Neural cell (in vitro differentiated cells): ENCODE measurements at regions not wholly inside any gene's neighbourhood (a gene's known extent, or its start where the extent isn't known, plus 50 kb on each side); places are given as distances from the start of the nearest gene placed in this dataset.

Experiments
- H2AFZ ChIP-seq: fragments of 200-600, 300-800 bp; sonication (generic), shearing (Covaris generic); 2 replicates; pipeline ENCODE4 v1.6.0; 2014; ENCODE audit warnings: low read depth, mild to moderate bottlenecking, antibody characterized with exemption, low read length, moderate library complexity
- H3F3A ChIP-seq: fragments of 200-600 bp; shearing (Covaris generic); 2 replicates; pipeline ENCODE4 v1.6.1; 2016; ENCODE audit warnings: mild to moderate bottlenecking, moderate library complexity, mixed read lengths, antibody characterized with exemption, low read length; ENCODE audit not compliant: insufficient read depth, poor library complexity, severe bottlenecking
- H3K27ac ChIP-seq: fragments of 200-600, 300-800 bp; sonication (generic), shearing (Covaris generic); 2 replicates; pipeline ENCODE4 v1.5.1; 2014; ENCODE audit warnings: mild to moderate bottlenecking, low read length, moderate library complexity
- H3K27me3 ChIP-seq: fragments of 300-800, 200-600 bp; sonication (generic), shearing (Covaris generic); 2 replicates; pipeline ENCODE4 v1.6.0; 2014; ENCODE audit warnings: mild to moderate bottlenecking, low read depth, low read length, moderate library complexity; ENCODE audit not compliant: insufficient read depth
- H3K36me3 ChIP-seq: fragments of 300-800, 200-600 bp; sonication (generic), shearing (Covaris generic); 2 replicates; pipeline ENCODE4 v1.5.1; 2014; ENCODE audit warnings: mild to moderate bottlenecking, antibody characterized with exemption, low read length, moderate library complexity; ENCODE audit not compliant: insufficient read depth
- H3K4me2 ChIP-seq: fragments of 300-800, 200-600 bp; sonication (generic), shearing (Covaris generic); 2 replicates; pipeline ENCODE4 v1.6.0; 2014; ENCODE audit warnings: mild to moderate bottlenecking, low read length
- H3K4me3 ChIP-seq: fragments of 300-800, 200-600 bp; sonication (generic), shearing (Covaris generic); 2 replicates; pipeline ENCODE4 v1.5.1; 2014; ENCODE audit warnings: mild to moderate bottlenecking, low read length, moderate library complexity
- H3K79me2 ChIP-seq: fragments of 200-600 bp; shearing (Covaris generic); replicated peaks from 2 replicates; pipeline ENCODE4 v1.6.0; 2014; ENCODE audit warnings: mild to moderate bottlenecking, low read length, moderate library complexity; ENCODE audit not compliant: insufficient read depth
- H3K9ac ChIP-seq: fragments of 300-800, 200-600 bp; sonication (generic), shearing (Covaris generic); 2 replicates; pipeline ENCODE4 v1.6.1; 2016; ENCODE audit warnings: mild to moderate bottlenecking, low read length, mixed read lengths
- H3K9me2 ChIP-seq: fragments of 200-600 bp; shearing (Covaris generic); 2 replicates; pipeline ENCODE4 v1.6.1; 2016; ENCODE audit warnings: mild to moderate bottlenecking, low read length, mixed read lengths; ENCODE audit not compliant: insufficient read depth
- H3K9me3 ChIP-seq: fragments of 200-600, 300-800 bp; sonication (generic), shearing (Covaris generic); 2 replicates; pipeline ENCODE4 v1.6.1; 2016; ENCODE audit warnings: mild to moderate bottlenecking, mixed run types, low read length, moderate library complexity, mixed read lengths
- H4K20me1 ChIP-seq: fragments of 200-600 bp; shearing (Covaris generic); 2 replicates; pipeline ENCODE4 v1.6.1; 2016; ENCODE audit warnings: mild to moderate bottlenecking, mixed run types; ENCODE audit not compliant: insufficient read depth
- EP300 ChIP-seq: fragments of 450-650 bp; conservative IDR thresholded peaks from 2 replicates; pipeline ENCODE4 v1.6.1; 2014; ENCODE audit warnings: antibody characterized with exemption, mild to moderate bottlenecking, moderate library complexity; ENCODE audit not compliant: poor library complexity, severe bottlenecking
- EZH2 ChIP-seq: fragments of 200-600, 300-800 bp; shearing (Covaris generic), sonication (generic); IDR thresholded peaks from 2 replicates; pipeline ENCODE4 v1.6.1; 2014; ENCODE audit warnings: antibody characterized with exemption, low read length, borderline replicate concordance, mild to moderate bottlenecking; ENCODE audit not compliant: insufficient read depth, poor library complexity, severe bottlenecking
- MXI1 ChIP-seq: fragments of 450-650 bp; conservative IDR thresholded peaks from 2 replicates; pipeline ENCODE4 v1.6.1; 2014; ENCODE audit warnings: antibody characterized with exemption, mild to moderate bottlenecking; ENCODE audit not compliant: poor library complexity, severe bottlenecking
- POLR2AphosphoS5 ChIP-seq: IDR thresholded peaks from 2 replicates; pipeline ENCODE4 v1.6.1; 2012
- RAD21 ChIP-seq: fragments of 450-650 bp; conservative IDR thresholded peaks from 2 replicates; pipeline ENCODE4 v1.6.1; 2014; ENCODE audit warnings: antibody characterized with exemption, mild to moderate bottlenecking, moderate library complexity
- SMC3 ChIP-seq: fragments of 450-650 bp; conservative IDR thresholded peaks from 2 replicates; pipeline ENCODE4 v1.6.1; 2014; ENCODE audit warnings: antibody characterized with exemption, mild to moderate bottlenecking, moderate library complexity; ENCODE audit not compliant: poor library complexity
- TAF1 ChIP-seq: IDR thresholded peaks from 2 replicates; pipeline ENCODE4 v1.6.1; 2012; ENCODE audit warnings: low read depth
- TF ChIP-seq, protein P1 (sequence below): IDR thresholded peaks from 2 replicates; pipeline ENCODE4 v1.6.1; 2012; ENCODE audit warnings: borderline replicate concordance
- TF ChIP-seq, protein P2 (sequence below): fragments of 450-650 bp; IDR thresholded peaks from 2 replicates; pipeline ENCODE4 v1.5.1; 2014; ENCODE audit warnings: antibody characterized with exemption, mild to moderate bottlenecking, moderate library complexity; ENCODE audit not compliant: poor library complexity, severe bottlenecking

DNA sequence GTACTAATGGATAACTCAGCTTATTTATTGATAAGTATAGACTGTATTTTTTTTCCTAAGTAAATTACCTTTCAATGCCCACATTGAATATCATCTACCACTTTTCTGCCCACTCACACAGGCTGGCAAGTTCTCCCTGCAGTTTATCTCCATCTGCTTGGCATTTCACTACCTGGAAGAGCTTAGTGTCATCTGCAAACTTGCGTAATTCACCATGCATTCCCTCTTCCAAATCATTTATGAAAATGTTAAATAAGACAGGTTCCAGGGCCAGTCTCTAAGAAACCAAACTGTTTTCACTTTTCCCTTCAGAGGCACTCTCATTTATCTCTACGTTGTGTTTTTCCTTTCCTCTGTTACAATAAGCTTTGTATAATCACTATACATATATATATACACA is 1076.6 kb downstream of the IGSF11 start:
- H3K9me3 ChIP-seq: no peaks in the 10 kb centered on the region

DNA sequence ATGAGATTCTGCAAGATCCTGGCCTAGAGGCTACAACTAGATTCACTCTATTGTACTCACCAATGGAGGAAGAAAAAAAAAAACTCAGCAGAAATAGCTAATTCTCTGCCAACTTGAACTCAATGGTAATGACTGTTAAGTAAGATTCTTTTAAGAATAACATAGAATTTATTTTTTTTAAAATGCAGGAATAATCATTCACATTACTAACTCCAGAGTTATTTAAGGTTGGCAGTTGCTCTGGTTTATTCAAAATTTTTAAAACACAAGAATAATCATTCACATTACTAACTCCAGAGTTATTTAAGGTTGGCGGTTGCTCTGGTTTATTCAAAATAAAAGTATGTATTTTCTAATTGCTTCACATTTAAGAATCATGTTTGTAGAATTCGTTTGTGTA is 1071.9 kb downstream of the IGSF11 start:
- Histone ChIP-seq H3K27ac (no peak overlapping the region), H3K79me2 (no peaks in the 10 kb centered on the region), H3K36me3 (no peaks in the 10 kb centered on the region), H3K4me2 (no peak overlapping the region), H3F3A (no peaks in the 10 kb centered on the region), H4K20me1 (no peaks in the 10 kb centered on the region), H3K9me2 (no peaks in the 10 kb centered on the region), H3K9ac (no peak overlapping the region), H3K4me3 (no peak overlapping the region), H3K27me3 (no peaks in the 10 kb centered on the region), H2AFZ (no peak overlapping the region), H3K9me3 (no peaks in the 10 kb centered on the region)
- TF ChIP-seq MXI1 (no peak), POLR2AphosphoS5 (no peak), EZH2 (no peak), SMC3 (no peak), EP300 (no peak), TAF1 (no peak)
- TF ChIP-seq, protein P1, sequence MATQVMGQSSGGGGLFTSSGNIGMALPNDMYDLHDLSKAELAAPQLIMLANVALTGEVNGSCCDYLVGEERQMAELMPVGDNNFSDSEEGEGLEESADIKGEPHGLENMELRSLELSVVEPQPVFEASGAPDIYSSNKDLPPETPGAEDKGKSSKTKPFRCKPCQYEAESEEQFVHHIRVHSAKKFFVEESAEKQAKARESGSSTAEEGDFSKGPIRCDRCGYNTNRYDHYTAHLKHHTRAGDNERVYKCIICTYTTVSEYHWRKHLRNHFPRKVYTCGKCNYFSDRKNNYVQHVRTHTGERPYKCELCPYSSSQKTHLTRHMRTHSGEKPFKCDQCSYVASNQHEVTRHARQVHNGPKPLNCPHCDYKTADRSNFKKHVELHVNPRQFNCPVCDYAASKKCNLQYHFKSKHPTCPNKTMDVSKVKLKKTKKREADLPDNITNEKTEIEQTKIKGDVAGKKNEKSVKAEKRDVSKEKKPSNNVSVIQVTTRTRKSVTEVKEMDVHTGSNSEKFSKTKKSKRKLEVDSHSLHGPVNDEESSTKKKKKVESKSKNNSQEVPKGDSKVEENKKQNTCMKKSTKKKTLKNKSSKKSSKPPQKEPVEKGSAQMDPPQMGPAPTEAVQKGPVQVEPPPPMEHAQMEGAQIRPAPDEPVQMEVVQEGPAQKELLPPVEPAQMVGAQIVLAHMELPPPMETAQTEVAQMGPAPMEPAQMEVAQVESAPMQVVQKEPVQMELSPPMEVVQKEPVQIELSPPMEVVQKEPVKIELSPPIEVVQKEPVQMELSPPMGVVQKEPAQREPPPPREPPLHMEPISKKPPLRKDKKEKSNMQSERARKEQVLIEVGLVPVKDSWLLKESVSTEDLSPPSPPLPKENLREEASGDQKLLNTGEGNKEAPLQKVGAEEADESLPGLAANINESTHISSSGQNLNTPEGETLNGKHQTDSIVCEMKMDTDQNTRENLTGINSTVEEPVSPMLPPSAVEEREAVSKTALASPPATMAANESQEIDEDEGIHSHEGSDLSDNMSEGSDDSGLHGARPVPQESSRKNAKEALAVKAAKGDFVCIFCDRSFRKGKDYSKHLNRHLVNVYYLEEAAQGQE: no peak
- TF ChIP-seq, protein P2, sequence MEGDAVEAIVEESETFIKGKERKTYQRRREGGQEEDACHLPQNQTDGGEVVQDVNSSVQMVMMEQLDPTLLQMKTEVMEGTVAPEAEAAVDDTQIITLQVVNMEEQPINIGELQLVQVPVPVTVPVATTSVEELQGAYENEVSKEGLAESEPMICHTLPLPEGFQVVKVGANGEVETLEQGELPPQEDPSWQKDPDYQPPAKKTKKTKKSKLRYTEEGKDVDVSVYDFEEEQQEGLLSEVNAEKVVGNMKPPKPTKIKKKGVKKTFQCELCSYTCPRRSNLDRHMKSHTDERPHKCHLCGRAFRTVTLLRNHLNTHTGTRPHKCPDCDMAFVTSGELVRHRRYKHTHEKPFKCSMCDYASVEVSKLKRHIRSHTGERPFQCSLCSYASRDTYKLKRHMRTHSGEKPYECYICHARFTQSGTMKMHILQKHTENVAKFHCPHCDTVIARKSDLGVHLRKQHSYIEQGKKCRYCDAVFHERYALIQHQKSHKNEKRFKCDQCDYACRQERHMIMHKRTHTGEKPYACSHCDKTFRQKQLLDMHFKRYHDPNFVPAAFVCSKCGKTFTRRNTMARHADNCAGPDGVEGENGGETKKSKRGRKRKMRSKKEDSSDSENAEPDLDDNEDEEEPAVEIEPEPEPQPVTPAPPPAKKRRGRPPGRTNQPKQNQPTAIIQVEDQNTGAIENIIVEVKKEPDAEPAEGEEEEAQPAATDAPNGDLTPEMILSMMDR: no peak

More for the DNA sequence above, 1076.6 kb downstream of the IGSF11 start:
- Histone ChIP-seq H2AFZ (no peak overlapping the region), H3K27ac (no peak overlapping the region), H3F3A (no peaks in the 10 kb centered on the region), H3K4me2 (no peak overlapping the region), H3K36me3 (no peaks in the 10 kb centered on the region), H3K9me2 (no peaks in the 10 kb centered on the region), H3K4me3 (no peak overlapping the region), H3K79me2 (no peaks in the 10 kb centered on the region), H3K9ac (no peak overlapping the region), H3K27me3 (no peaks in the 10 kb centered on the region), H4K20me1 (no peaks in the 10 kb centered on the region)
- no peak for TF ChIP-seq MXI1
- TF ChIP-seq EP300: no peak
- TF ChIP-seq, protein P2: no peak
- no peak for TF ChIP-seq SMC3
- no peak for TF ChIP-seq RAD21
- TF ChIP-seq, protein P1: no peak
- no peak for TF ChIP-seq EZH2
